ENCODE measurements at regions not wholly inside any gene's neighbourhood (a gene's known extent, or its start where the extent isn't known, plus 50 kb on each side); places are given as distances from the start of the nearest gene placed in this dataset.

DNA sequence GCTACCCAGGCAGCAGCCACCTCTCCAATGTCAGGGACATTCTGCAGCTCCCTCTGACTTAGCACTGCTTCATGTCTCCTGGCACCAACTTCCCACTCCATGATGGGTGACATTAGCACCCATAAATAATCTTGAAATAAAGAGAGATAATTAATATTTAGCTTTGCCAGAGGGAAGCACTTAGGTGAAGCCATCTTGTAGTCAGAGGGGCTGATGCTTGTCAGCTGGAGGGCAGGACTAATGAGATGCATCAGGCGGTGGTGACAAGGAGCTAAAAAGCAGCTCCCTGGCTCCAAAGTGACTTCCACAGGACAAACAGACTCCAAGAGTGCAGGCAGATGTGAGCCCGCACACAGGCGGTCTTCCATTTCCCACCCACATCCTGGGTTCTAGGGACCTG, 153.0 kb upstream of the ID2 start:
- TF ChIP-seq ZBTB7A (IDR thresholded peaks at IDR 0.05; ENCODE audit: low read depth) (no peak), NFIC (IDR thresholded peaks at IDR 0.05) (no peak), EP300 (IDR thresholded peaks at IDR 0.05; ENCODE audit: borderline replicate concordance) (no peak), RAD21 (IDR thresholded peaks at IDR 0.05; ENCODE audit: low read depth) (no peak), CEBPB (IDR thresholded peaks at IDR 0.05) (no peak), CREB1 (IDR thresholded peaks at IDR 0.05; ENCODE audit: low read depth) (no peak), TCF12 (IDR thresholded peaks at IDR 0.05; ENCODE audit: low read depth) (no peak), FOXM1 (IDR thresholded peaks at IDR 0.05; ENCODE audit: borderline replicate concordance, low read depth) (no peak), TEAD4 (IDR thresholded peaks at IDR 0.05) (no peak), YY1 (IDR thresholded peaks at IDR 0.05; ENCODE audit: low read depth) (no peak)
- TF ChIP-seq, protein P1, sequence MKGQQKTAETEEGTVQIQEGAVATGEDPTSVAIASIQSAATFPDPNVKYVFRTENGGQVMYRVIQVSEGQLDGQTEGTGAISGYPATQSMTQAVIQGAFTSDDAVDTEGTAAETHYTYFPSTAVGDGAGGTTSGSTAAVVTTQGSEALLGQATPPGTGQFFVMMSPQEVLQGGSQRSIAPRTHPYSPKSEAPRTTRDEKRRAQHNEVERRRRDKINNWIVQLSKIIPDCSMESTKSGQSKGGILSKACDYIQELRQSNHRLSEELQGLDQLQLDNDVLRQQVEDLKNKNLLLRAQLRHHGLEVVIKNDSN (IDR thresholded peaks at IDR 0.05), result no peak

- no peak for TF ChIP-seq NFIC (IDR thresholded peaks at IDR 0.05)
- TF ChIP-seq, protein P1 (IDR thresholded peaks at IDR 0.05), result no peak
- TF ChIP-seq, protein P2, sequence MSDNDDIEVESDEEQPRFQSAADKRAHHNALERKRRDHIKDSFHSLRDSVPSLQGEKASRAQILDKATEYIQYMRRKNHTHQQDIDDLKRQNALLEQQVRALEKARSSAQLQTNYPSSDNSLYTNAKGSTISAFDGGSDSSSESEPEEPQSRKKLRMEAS (IDR thresholded peaks at IDR 0.05), result no peak
- no peak for TF ChIP-seq RAD21 (IDR thresholded peaks at IDR 0.05; ENCODE audit: low read depth)
- no peak for TF ChIP-seq ZBTB7A (IDR thresholded peaks at IDR 0.05; ENCODE audit: low read depth)
- TF ChIP-seq TAF1 (IDR thresholded peaks at IDR 0.05; ENCODE audit: low read depth), result no peak
- TF ChIP-seq CREB1 (IDR thresholded peaks at IDR 0.05; ENCODE audit: low read depth), result no peak
- TF ChIP-seq FOXM1 (IDR thresholded peaks at IDR 0.05; ENCODE audit: borderline replicate concordance, low read depth), result no peak
- no peak for TF ChIP-seq YY1 (IDR thresholded peaks at IDR 0.05; ENCODE audit: low read depth)
- TF ChIP-seq EP300 (IDR thresholded peaks at IDR 0.05; ENCODE audit: borderline replicate concordance), result no peak
- TF ChIP-seq EGR1 (IDR thresholded peaks at IDR 0.05), result no peak
- TF ChIP-seq TCF12 (IDR thresholded peaks at IDR 0.05; ENCODE audit: low read depth), result no peak
- TF ChIP-seq, protein P3, sequence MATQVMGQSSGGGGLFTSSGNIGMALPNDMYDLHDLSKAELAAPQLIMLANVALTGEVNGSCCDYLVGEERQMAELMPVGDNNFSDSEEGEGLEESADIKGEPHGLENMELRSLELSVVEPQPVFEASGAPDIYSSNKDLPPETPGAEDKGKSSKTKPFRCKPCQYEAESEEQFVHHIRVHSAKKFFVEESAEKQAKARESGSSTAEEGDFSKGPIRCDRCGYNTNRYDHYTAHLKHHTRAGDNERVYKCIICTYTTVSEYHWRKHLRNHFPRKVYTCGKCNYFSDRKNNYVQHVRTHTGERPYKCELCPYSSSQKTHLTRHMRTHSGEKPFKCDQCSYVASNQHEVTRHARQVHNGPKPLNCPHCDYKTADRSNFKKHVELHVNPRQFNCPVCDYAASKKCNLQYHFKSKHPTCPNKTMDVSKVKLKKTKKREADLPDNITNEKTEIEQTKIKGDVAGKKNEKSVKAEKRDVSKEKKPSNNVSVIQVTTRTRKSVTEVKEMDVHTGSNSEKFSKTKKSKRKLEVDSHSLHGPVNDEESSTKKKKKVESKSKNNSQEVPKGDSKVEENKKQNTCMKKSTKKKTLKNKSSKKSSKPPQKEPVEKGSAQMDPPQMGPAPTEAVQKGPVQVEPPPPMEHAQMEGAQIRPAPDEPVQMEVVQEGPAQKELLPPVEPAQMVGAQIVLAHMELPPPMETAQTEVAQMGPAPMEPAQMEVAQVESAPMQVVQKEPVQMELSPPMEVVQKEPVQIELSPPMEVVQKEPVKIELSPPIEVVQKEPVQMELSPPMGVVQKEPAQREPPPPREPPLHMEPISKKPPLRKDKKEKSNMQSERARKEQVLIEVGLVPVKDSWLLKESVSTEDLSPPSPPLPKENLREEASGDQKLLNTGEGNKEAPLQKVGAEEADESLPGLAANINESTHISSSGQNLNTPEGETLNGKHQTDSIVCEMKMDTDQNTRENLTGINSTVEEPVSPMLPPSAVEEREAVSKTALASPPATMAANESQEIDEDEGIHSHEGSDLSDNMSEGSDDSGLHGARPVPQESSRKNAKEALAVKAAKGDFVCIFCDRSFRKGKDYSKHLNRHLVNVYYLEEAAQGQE (IDR thresholded peaks at IDR 0.05; ENCODE audit: low read depth), result no peak
- TF ChIP-seq TEAD4 (IDR thresholded peaks at IDR 0.05), result no peak
- TF ChIP-seq CEBPB (IDR thresholded peaks at IDR 0.05), result no peak
Measured at GRCh38 chr2:8529706-8530277, 152.1 kb upstream of the ID2 start.

DNA sequence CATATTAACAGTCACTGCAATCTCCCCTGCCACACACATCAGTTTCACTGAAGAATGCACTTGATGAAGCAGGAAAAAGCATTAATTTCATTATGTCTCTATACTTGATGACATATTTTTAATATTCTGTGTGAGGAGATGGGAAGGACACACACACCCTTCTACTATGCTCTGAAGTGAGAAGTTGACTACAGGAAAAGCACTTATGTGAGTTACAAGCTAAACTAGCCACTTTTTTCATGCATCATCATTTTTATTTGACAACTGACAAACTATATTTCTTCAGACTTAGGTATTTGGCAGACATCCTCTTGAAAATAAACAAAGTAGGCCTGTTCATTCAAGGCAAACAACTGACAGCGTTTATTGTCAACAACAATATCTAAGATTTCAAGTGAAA, 150.4 kb upstream of the ID2 start:
- TF ChIP-seq TCF12 (IDR thresholded peaks at IDR 0.05; ENCODE audit: low read depth) (no peak), EGR1 (IDR thresholded peaks at IDR 0.05) (no peak), EP300 (IDR thresholded peaks at IDR 0.05; ENCODE audit: borderline replicate concordance) (no peak)

GRCh38 chr2:8532438-8532837, 149.4 kb upstream of the ID2 start:
- TF ChIP-seq CEBPB (IDR thresholded peaks at IDR 0.05) (no peak), ZBTB7A (IDR thresholded peaks at IDR 0.05; ENCODE audit: low read depth) (no peak), TEAD4 (IDR thresholded peaks at IDR 0.05) (no peak), YY1 (IDR thresholded peaks at IDR 0.05; ENCODE audit: low read depth) (no peak)

GRCh38 chr2:8533923-8534322, 147.9 kb upstream of the ID2 start:
- TF ChIP-seq NFIC (IDR thresholded peaks at IDR 0.05), result no peak
- TF ChIP-seq TAF1 (IDR thresholded peaks at IDR 0.05; ENCODE audit: low read depth), result no peak
- TF ChIP-seq FOXM1 (IDR thresholded peaks at IDR 0.05; ENCODE audit: borderline replicate concordance, low read depth), result no peak
- TF ChIP-seq EGR1 (IDR thresholded peaks at IDR 0.05), result no peak
- TF ChIP-seq CEBPB (IDR thresholded peaks at IDR 0.05), result no peak
- TF ChIP-seq RAD21 (IDR thresholded peaks at IDR 0.05; ENCODE audit: low read depth), result no peak
- TF ChIP-seq, protein P2 (IDR thresholded peaks at IDR 0.05), result no peak
- TF ChIP-seq TEAD4 (IDR thresholded peaks at IDR 0.05), result no peak
- no peak for TF ChIP-seq YY1 (IDR thresholded peaks at IDR 0.05; ENCODE audit: low read depth)
- no peak for TF ChIP-seq ZBTB7A (IDR thresholded peaks at IDR 0.05; ENCODE audit: low read depth)
- TF ChIP-seq EP300 (IDR thresholded peaks at IDR 0.05; ENCODE audit: borderline replicate concordance), result no peak
- TF ChIP-seq, protein P1 (IDR thresholded peaks at IDR 0.05), result no peak
- no peak for TF ChIP-seq CREB1 (IDR thresholded peaks at IDR 0.05; ENCODE audit: low read depth)
- TF ChIP-seq, protein P3 (IDR thresholded peaks at IDR 0.05; ENCODE audit: low read depth), result no peak
- TF ChIP-seq TCF12 (IDR thresholded peaks at IDR 0.05; ENCODE audit: low read depth), result no peak

- TF ChIP-seq NFIC (IDR thresholded peaks at IDR 0.05) (no peak), EGR1 (IDR thresholded peaks at IDR 0.05) (no peak), FOXM1 (IDR thresholded peaks at IDR 0.05; ENCODE audit: borderline replicate concordance, low read depth) (no peak), EP300 (IDR thresholded peaks at IDR 0.05; ENCODE audit: borderline replicate concordance) (no peak), ZBTB7A (IDR thresholded peaks at IDR 0.05; ENCODE audit: low read depth) (no peak)
- TF ChIP-seq, protein P2 (IDR thresholded peaks at IDR 0.05), result no peak
- TF ChIP-seq, protein P3 (IDR thresholded peaks at IDR 0.05; ENCODE audit: low read depth), result no peak
Measured at GRCh38 chr2:8534386-8534728, 147.5 kb upstream of the ID2 start.
